ENCODE measurements at regions not wholly inside any gene's neighbourhood (a gene's known extent, or its start where the extent isn't known, plus 50 kb on each side); places are given as distances from the start of the nearest gene placed in this dataset.

DNA sequence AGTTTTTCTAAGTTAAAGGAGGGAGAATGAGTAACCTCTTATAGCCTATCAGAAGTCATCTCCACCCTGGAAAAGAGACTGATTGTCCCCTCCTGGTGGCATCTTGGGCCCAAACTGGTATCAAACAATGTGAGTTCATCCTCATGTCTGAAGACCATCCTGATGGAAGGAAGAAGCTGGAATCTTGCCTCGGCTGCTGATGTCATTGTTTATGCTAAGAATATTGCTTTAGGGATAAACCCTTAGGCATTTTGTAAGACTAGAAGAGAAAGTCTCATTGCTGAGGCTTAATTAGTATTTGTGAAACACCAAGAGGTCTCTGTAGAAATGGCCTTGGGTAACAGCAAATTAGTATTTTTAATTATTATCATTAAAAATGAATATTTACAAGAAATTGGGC is 65.7 kb upstream of the KCNN2 start:
- no peak for DNase-seq

DNA sequence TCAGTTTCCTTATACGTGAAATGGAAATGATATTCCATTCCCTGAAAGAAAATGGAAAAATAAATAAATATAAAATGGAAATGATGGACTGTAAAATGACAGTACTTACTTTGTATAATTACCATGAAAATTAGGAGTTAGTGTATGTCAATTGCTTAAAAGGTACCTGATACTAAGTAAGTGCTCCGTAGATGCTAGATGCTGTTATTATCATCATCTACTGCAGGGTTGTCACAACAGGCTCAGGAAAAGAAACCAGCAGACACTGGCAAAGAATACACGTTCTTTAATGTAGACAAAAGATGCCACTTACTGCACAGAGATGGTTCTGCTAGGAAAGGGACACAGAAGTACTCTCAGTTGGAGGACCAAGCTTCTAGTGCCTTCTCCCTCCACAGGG is 64.0 kb upstream of the KCNN2 start:
- no peak for DNase-seq

DNA sequence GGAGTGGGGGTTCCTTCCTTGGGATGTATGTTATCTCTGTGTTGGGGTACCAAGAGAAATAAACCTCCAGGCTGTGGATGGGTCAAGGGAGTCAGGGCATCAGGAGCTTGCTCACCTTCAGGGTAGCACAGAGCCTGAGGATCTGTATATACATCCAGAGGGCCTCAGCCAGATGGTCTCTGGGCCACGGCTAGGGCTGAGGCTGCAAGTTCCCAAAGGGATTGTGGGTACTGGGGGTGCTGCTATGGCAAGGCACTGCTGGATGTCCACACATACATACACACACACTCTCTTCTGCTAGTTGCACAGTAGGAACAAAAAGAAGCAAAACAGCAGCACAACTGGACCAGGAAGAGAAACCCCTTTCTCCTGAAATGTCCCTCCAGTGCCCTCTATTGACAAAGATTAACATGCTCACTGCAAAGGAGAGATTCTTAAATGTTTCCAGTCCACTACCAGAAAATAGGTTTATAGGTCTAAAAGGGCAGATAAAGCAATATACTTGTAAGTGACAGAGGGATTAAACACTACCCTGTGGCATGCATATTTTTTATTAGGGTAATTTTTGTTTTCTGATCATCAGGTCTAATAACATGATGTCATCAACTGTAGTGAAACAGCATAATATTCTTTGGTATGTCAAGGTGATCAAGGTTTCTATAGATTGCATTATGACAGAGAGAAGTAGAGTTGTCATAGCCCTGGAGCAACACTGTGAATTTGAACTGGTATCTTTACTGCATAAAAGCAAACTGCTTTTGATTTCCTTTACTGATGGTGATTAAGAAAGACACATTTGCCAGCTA is 56.3 kb upstream of the KCNN2 start:
- DNase-seq = no peak

DNA sequence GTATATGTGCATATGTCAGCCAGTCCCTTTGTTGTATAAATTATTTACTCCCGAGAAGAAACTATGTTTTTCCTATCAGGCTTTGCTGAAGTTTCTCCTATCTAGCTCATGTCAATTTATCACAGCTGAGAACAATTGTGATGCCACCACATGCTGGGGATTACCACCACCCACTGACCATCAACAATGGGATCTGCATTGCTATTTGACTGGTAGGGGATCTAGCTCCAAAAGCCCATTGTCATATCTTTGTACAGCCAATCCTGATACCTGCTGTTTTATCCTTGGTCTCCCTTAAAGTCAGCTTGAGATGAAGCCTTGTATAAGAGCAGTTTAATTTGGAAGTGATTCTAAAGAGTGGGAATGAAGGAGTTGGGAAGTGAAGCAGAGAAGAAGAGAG is 53.9 kb upstream of the KCNN2 start:
- no peak for DNase-seq

DNA sequence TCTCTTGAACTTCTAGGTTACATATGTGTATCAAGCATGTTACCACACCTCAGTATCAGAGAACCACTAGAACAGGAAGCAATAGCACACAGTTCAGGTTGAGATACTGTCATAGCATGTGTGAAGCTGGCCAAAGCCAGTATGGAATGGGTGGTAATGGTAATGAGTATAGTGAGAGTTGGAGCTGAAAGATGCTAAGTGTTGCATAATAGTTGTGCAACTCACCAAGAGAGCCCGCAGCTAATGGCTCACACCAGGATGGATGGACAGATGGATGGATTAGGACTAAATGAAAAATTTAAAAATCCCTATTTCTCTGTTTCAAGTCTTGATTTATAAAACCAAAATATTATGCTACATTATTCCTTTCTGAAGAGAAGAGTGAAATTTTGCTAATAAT is 53.4 kb upstream of the KCNN2 start:
- DNase-seq = no peak

DNA sequence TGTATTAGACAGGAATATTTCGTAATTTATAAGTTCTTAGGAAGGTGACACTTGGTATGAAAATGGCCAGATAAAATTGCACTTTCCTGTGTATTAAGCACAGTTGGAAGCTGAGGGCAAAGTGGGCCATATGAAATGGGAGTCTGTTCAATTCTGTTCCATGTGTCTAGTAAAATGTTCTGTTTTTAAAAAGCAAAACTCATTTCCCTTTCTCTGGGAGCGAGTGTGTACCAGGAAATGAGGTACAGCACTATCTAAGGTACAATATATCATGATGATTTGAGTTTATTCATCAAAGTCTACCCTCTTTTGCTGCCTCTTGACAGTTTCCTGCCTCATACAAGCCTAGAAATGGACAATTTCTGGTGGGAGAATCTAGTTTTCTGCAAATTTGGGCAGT is 51.2 kb upstream of the KCNN2 start:
- no peak for DNase-seq

DNA sequence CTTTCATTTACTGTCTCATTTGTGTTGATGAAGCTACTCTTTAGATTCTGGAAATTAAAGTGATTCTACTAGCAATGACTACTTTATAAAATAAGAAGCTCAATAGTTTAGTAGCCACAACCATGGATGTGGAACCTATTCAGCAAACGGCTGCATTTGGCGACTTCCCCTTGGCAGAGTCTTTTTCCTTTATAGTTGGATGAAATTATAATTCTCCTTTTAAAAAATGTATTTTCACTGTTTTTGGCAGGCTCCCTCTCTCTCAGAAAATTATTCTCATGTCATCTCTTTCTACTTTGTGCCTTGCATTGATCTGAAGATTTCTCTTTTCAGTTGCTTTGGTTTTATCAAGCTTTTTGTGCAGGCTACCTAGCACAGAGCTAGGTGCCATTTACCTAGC is 50.6 kb upstream of the KCNN2 start:
- DNase-seq = no peak

DNA sequence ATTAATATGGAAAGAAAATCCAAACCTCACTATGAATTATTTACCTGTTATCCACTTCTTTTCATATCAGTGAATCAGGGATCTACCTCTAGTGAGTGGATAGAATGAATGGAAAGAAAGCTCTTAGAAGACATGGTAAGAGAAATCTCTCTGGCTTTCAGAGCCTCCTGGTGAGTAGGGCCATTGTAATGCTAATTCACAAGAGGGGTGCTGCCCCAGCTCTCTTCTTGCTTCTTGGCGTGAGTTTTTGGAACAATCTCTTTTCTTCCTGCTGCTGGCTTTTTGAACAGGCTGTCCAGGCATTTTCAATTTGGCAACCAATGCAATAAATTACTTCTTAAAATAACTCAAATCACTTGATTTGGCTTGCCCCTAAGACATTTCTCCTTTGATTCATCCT is 49.9 kb upstream of the KCNN2 start:
- DNase-seq = no peak

Measured in NCI-H1092 (cell line).